Aorta (tissue), 5 donors: ENCODE measurements at regions not wholly inside any gene's neighbourhood (a gene's known extent, or its start where the extent isn't known, plus 50 kb on each side); places are given as distances from the start of the nearest gene placed in this dataset.

Experiments used
- ATAC-seq: fragments of 200-7000 bp; cut with Tn5 transposase; one replicate; pipeline ENCODE4 v1.9.1; 2022; ENCODE audit warnings: moderate library complexity; ENCODE audit not compliant: low FRiP score
- DNase-seq, 2 donors: peaks; one replicate each; pipeline ENCODE4 v3.0.0-alpha.2; 2020
- H3K27ac ChIP-seq, 2 donors: one replicate each; pipeline ENCODE4 v1.5.1; 2013; ENCODE audit warnings: low read length in 2 of 2, mild to moderate bottlenecking in 2 of 2, moderate library complexity in 2 of 2, control low read depth in 1 of 2, inconsistent platforms in 1 of 2, low read depth in 1 of 2
- H3K27me3 ChIP-seq, 2 donors: one replicate each; pipeline ENCODE4 v1.6.1; 2013; ENCODE audit warnings: control low read depth in 1 of 2, low read length in 1 of 2, mild to moderate bottlenecking in 1 of 2, moderate library complexity in 1 of 2; ENCODE audit not compliant: insufficient read depth in 2 of 2, control insufficient read depth in 1 of 2
- H3K36me3 ChIP-seq, 2 donors: one replicate each; pipeline ENCODE4 v1.6.1; 2013; ENCODE audit warnings: control low read depth in 1 of 2, low read length in 1 of 2, mild to moderate bottlenecking in 1 of 2; ENCODE audit not compliant: insufficient read depth in 2 of 2, control insufficient read depth in 1 of 2
- H3K4me1 ChIP-seq, 2 donors: one replicate each; pipeline ENCODE4 v1.6.1; 2013; ENCODE audit warnings: low read length in 2 of 2, control low read depth in 1 of 2, mild to moderate bottlenecking in 1 of 2, moderate library complexity in 1 of 2; ENCODE audit not compliant: insufficient read depth in 2 of 2, control insufficient read depth in 1 of 2
- H3K4me3 ChIP-seq, 2 donors: one replicate each; pipeline ENCODE4 v1.5.1; 2013; ENCODE audit warnings: low read length in 2 of 2, control low read depth in 1 of 2, mild to moderate bottlenecking in 1 of 2
- H3K9me3 ChIP-seq: one replicate; pipeline ENCODE4 v1.6.1; 2013; ENCODE audit warnings: mild to moderate bottlenecking, low read length; ENCODE audit not compliant: control insufficient read depth
- WGBS, 2 donors: extraction: QIAGEN DNeasy Blood & Tissue Kit; methylation state at CpG; one replicate each; pipeline ENCODE4 v1.1.7; 2013; 5-methylcytosine and 5-hydroxymethylcytosine counted together
- intact Hi-C, 2 donors: fragments of 100-400 bp; cut with DNase I; formaldehyde crosslinking; loops; one replicate each; pipeline versions ENCODE4 v1.14.2 to v1.15.0; 2022
- donor health status: healthy with polysubstance abuse.
- donor health status: Bipolar disorder and iron deficiency.
- donor health status: DM: no; HTN: no; CAD: no.
- donor health status: DM: no; HTN: no; CAD: no.
- donor health status: DM: yes; HTN: yes; CAD: no.

DNA sequence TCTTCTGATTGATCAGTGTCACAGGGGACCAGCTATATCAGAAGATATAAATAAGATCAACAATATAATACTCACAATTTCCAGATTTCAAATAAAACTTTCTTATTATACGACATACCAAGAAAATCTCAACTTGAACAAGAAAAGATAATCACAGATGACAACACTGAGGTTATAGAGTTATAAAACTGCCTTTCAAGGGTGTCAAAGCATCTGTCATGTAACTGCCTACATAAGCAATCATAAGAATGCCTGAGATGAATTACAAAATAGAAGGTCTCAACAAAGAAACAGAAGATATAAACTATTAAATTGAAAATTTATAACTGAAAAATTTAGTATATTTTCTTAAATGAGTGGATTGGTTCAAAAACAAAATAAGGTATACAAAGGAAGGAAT is 659.2 kb downstream of the SLC16A7 start:
- intact Hi-C loops: no loop called here
- Histone ChIP-seq H3K4me3 (no peak overlapping the region), H3K36me3 (no peaks in the 10 kb centered on the region), H3K27ac (no peak overlapping the region), H3K27me3 (no peaks in the 10 kb centered on the region), H3K4me1 (no peaks in the 10 kb centered on the region), H3K9me3 (no peaks in the 10 kb centered on the region)
- DNase-seq: no peak
- WGBS, 2 donors: 89 to 91% methylated on average over 1 of the region's 1 CpG
- ATAC-seq: no peak

- Histone ChIP-seq H3K4me1 (no peaks in the 10 kb centered on the region), H3K9me3 (no peaks in the 10 kb centered on the region), H3K36me3 (no peaks in the 10 kb centered on the region), H3K4me3 (no peak overlapping the region), H3K27ac (no peak overlapping the region), H3K27me3 (no peaks in the 10 kb centered on the region)
- WGBS, 2 donors: 27 to 52% methylated on average over 1 of the region's 1 CpG
- intact Hi-C loops: no loop called here
- ATAC-seq: no peak
- no peak for DNase-seq
These were observed 661.2 kb downstream of the SLC16A7 start for GRCh38 chr12:60257063-60257462.

DNA sequence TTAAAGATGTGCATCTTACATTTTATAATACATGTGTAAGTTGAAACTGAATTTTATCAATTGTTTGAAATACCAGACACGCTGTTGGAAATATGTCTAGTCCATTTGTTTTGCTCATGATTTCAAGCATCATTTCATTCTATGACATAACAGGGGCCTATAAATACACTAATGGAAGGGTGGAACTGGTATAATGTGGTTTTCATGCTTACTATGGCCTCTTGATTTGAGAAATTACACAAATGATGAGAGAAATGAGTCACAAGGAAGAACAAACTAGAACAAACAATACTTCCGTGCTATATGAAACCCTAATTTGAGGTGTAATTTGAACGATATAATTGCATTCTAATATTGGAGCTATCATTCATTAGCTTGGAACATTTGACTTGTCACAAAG is 663.4 kb downstream of the SLC16A7 start:
- no peaks in the 10 kb centered on the region for H3K36me3 ChIP-seq
- no peak overlapping the region for H3K4me3 ChIP-seq
- ATAC-seq (no peak), DNase-seq (no peak)
- no peaks in the 10 kb centered on the region for H3K9me3 ChIP-seq
- H3K27ac ChIP-seq: no peak overlapping the region
- intact Hi-C loops: no loop called here
- no peaks in the 10 kb centered on the region for H3K4me1 ChIP-seq
- 82 to 89% methylated on average over 3 of the region's 3 CpGs for WGBS, 2 donors
- H3K27me3 ChIP-seq: no peaks in the 10 kb centered on the region

DNA sequence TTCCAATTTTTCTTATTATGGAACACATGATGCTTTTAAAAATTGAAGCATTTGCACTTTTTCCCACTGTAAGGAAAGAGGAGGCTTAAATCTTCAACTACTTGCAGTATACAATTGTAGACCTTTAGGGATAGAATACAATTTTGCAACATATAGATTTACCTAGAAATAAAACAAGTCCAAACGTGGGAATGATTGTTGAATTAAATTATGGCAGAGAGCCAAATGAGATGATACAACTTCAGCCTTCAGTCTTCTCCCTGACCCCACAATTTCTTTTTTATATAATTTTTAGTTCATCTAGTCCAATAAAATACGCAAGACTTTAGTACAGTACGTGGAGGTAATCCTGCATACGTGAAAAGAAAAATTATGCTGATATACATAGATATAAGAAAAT is 666.5 kb downstream of the SLC16A7 start:
- ATAC-seq (no peak), DNase-seq (no peak)
- no peak overlapping the region for H3K4me3 ChIP-seq
- intact Hi-C loops: no loop called here
- H3K27ac ChIP-seq: no peak overlapping the region
- H3K36me3 ChIP-seq: no peaks in the 10 kb centered on the region
- no peaks in the 10 kb centered on the region for H3K9me3 ChIP-seq
- WGBS, 2 donors: 43 to 49% methylated on average over 4 of the region's 4 CpGs
- H3K4me1 ChIP-seq: no peaks in the 10 kb centered on the region
- no peaks in the 10 kb centered on the region for H3K27me3 ChIP-seq

GRCh38 chr12:60263161-60263560 is 667.3 kb downstream of the SLC16A7 start:
- DNase-seq: no peak
- no peaks in the 10 kb centered on the region for H3K9me3 ChIP-seq
- intact Hi-C loops: no loop called here
- ATAC-seq: no peak
- H3K27ac ChIP-seq: no peak overlapping the region
- H3K4me1 ChIP-seq: no peaks in the 10 kb centered on the region
- no peaks in the 10 kb centered on the region for H3K27me3 ChIP-seq
- H3K4me3 ChIP-seq: no peak overlapping the region
- H3K36me3 ChIP-seq: no peaks in the 10 kb centered on the region

- Histone ChIP-seq H3K27ac (no peak overlapping the region), H3K4me3 (no peak overlapping the region), H3K36me3 (no peaks in the 10 kb centered on the region), H3K4me1 (no peaks in the 10 kb centered on the region), H3K9me3 (no peaks in the 10 kb centered on the region), H3K27me3 (no peaks in the 10 kb centered on the region)
- DNase-seq (no peak), ATAC-seq (no peak)
- 72 to 86% methylated on average over 2 of the region's 2 CpGs for WGBS, 2 donors
- intact Hi-C loops: no loop called here
These were observed 668.1 kb downstream of the SLC16A7 start for GRCh38 chr12:60263836-60264493.

DNA sequence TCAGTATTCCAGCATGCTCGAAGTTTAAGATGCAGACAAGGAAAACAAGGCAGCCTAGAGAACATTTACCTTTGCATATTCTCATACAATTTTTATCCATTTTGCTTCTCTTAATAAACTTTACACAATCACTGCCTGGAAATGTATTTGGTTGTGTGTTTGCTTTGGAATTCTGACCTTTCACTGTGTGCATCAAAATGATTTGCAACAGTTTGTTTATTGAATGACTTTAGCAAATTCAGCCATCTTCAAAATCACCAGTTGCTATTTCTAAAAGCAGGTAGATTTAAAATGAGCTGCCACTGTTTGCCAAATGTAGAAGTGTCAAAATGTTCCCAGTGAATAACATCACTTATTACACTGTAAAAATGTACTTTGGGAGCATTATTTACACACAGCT is 669.9 kb downstream of the SLC16A7 start:
- DNase-seq: no peak
- Histone ChIP-seq H3K27me3 (no peaks in the 10 kb centered on the region), H3K36me3 (no peaks in the 10 kb centered on the region), H3K27ac (no peak overlapping the region), H3K4me1 (no peaks in the 10 kb centered on the region), H3K9me3 (no peaks in the 10 kb centered on the region), H3K4me3 (no peak overlapping the region)
- WGBS, 2 donors: 63 to 80% methylated on average over 1 of the region's 1 CpG
- intact Hi-C loops: no loop called here
- ATAC-seq: no peak

- DNase-seq: no peak
- Histone ChIP-seq H3K4me3 (no peak overlapping the region), H3K27ac (no peak overlapping the region), H3K27me3 (no peaks in the 10 kb centered on the region), H3K4me1 (no peaks in the 10 kb centered on the region), H3K9me3 (no peaks in the 10 kb centered on the region), H3K36me3 (no peaks in the 10 kb centered on the region)
- WGBS, 2 donors: 57 to 71% methylated on average over 4 of the region's 4 CpGs
- ATAC-seq: no peak
- intact Hi-C loops: no loop called here
These were observed 670.6 kb downstream of the SLC16A7 start for GRCh38 chr12:60266381-60266852.

DNA sequence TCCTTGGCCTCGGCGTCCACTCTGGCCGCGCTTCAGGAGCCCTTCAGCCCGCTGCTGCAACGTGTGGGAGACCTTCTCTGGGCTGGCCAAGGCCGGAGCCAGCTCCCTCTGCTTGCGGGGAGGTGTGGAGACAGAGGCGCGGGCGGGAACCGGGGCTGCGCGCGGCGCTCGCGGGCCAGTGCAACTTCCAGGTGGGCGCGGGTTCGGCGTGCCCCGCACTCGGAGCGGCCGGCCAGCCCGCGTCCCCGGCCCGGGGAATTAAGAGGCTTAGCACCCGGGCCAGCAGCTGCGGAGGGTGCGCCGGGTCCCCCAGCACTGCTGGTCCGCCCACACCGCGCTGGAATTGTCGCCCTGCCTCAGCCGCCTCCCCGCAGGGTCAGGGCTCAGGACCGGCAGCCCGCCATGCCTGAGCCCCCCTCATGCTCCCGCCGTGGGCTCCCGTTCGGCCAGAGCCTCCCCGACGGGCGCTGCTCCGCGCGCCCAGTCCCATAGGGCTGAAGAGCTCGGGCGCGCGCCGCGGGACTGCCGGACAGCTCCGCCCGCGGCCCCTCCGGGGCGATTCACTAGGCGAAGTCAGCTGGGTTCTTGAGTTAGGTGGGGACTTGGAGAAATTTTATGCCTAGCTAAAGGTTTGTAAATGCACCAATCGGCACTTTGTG is 673.9 kb downstream of the SLC16A7 start:
- intact Hi-C loops: no loop called here
- ATAC-seq: peak; percentile 46
- no peaks in the 10 kb centered on the region for H3K9me3 ChIP-seq
- WGBS, 2 donors: 96 to 97% methylated on average over 57 to 66 of the region's 66 CpGs
- no peak overlapping the region for H3K4me3 ChIP-seq
- no peaks in the 10 kb centered on the region for H3K36me3 ChIP-seq
- no peaks in the 10 kb centered on the region for H3K4me1 ChIP-seq
- peak in 1 of 2 donors; percentile 68 for DNase-seq
- H3K27ac ChIP-seq: no peak overlapping the region
- H3K27me3 ChIP-seq: no peaks in the 10 kb centered on the region
